HG03060 (cell line): ENCODE measurements at regions not wholly inside any gene's neighbourhood (a gene's known extent, or its start where the extent isn't known, plus 50 kb on each side); places are given as distances from the start of the nearest gene placed in this dataset.

Source experiments
- ATAC-seq: cut with Tn5 transposase; IDR thresholded peaks from one replicate; pipeline ENCODE4 v1.9.1; 2021; ENCODE audit warnings: low read depth, moderate number of reproducible peaks; ENCODE audit not compliant: unreplicated experiment

GRCh38 chr5:93019896-93020295 is 561.1 kb downstream of the NR2F1-AS1 start:
- no peak for ATAC-seq

- ATAC-seq: no peak
These were observed 562.6 kb downstream of the NR2F1-AS1 start for GRCh38 chr5:93018461-93018860.

GRCh38 chr5:93017849-93018248 is 563.2 kb downstream of the NR2F1-AS1 start:
- ATAC-seq: no peak

- no peak for ATAC-seq
These were observed 563.6 kb downstream of the NR2F1-AS1 start for GRCh38 chr5:93017376-93017775.

GRCh38 chr5:93010616-93011015 is 570.4 kb downstream of the NR2F1-AS1 start:
- no peak for ATAC-seq

- no peak for ATAC-seq
These were observed 571.0 kb downstream of the NR2F1-AS1 start for GRCh38 chr5:93010037-93010436.

GRCh38 chr5:93008502-93009207 is 572.4 kb downstream of the NR2F1-AS1 start:
- no peak for ATAC-seq

- ATAC-seq: no peak
These were observed 574.1 kb downstream of the NR2F1-AS1 start for GRCh38 chr5:93006915-93007314.

- ATAC-seq: no peak
These were observed 582.6 kb downstream of the NR2F1-AS1 start for GRCh38 chr5:92998456-92998855.

- no peak for ATAC-seq
These were observed 586.6 kb downstream of the NR2F1-AS1 start for GRCh38 chr5:92994392-92994791.

GRCh38 chr5:92992073-92992472 is 588.9 kb downstream of the NR2F1-AS1 start:
- ATAC-seq: no peak

- ATAC-seq: no peak
These were observed 589.4 kb downstream of the NR2F1-AS1 start for GRCh38 chr5:92991581-92992067.

- no peak for ATAC-seq
These were observed 590.2 kb downstream of the NR2F1-AS1 start for GRCh38 chr5:92990771-92991170.

GRCh38 chr5:92981001-92981400 is 600.0 kb downstream of the NR2F1-AS1 start:
- ATAC-seq: no peak

- ATAC-seq: no peak
These were observed 600.5 kb downstream of the NR2F1-AS1 start for GRCh38 chr5:92980491-92980890.

GRCh38 chr5:92979716-92980115 is 601.3 kb downstream of the NR2F1-AS1 start:
- ATAC-seq: no peak

GRCh38 chr5:92977846-92978540 is 603.0 kb downstream of the NR2F1-AS1 start:
- ATAC-seq: no peak

GRCh38 chr5:92976156-92976555 is 604.9 kb downstream of the NR2F1-AS1 start:
- ATAC-seq: no peak

GRCh38 chr5:92969781-92970237 is 611.2 kb downstream of the NR2F1-AS1 start:
- ATAC-seq: no peak

GRCh38 chr5:92969191-92969780 is 611.7 kb downstream of the NR2F1-AS1 start:
- ATAC-seq: no peak

GRCh38 chr5:92963800-92964199 is 617.2 kb downstream of the NR2F1-AS1 start:
- no peak for ATAC-seq
